SU-DHL-6 (cell line): ENCODE measurements at regions not wholly inside any gene's neighbourhood (a gene's known extent, or its start where the extent isn't known, plus 50 kb on each side); places are given as distances from the start of the nearest gene placed in this dataset.

Source experiments
- H2AFZ ChIP-seq: fragments of 200-600 bp; sonication (generic); 2 replicates; pipeline ENCODE4 v1.6.1; 2014; ENCODE audit warnings: low read depth, mild to moderate bottlenecking, moderate library complexity, mixed read lengths, antibody characterized with exemption, low read length; ENCODE audit not compliant: severe bottlenecking
- H3F3A ChIP-seq: fragments of 200-600 bp; shearing (Covaris generic); 2 replicates; pipeline ENCODE4 v1.6.0; 2016; ENCODE audit warnings: antibody characterized with exemption, mild to moderate bottlenecking; ENCODE audit not compliant: insufficient read depth
- H3K27ac ChIP-seq: fragments of 200-600 bp; sonication (generic); 2 replicates; pipeline ENCODE4 v1.5.1; 2016; ENCODE audit warnings: low read depth, mild to moderate bottlenecking, low read length, moderate library complexity, mixed read lengths
- H3K27me3 ChIP-seq: fragments of 200-600 bp; sonication (generic), shearing (Covaris generic); 2 replicates; pipeline ENCODE4 v1.6.0; 2014; ENCODE audit warnings: mild to moderate bottlenecking, low read length
- H3K36me3 ChIP-seq: fragments of 200-600 bp; sonication (generic); 2 replicates; pipeline ENCODE4 v1.6.1; 2014; ENCODE audit warnings: mild to moderate bottlenecking, low read length, mixed read lengths
- H3K4me2 ChIP-seq: fragments of 300-600, 200-600 bp; shearing (Covaris generic), sonication (generic); 2 replicates; pipeline ENCODE4 v1.6.0; 2014; ENCODE audit warnings: low read length, low read depth, mild to moderate bottlenecking; ENCODE audit not compliant: poor library complexity, severe bottlenecking
- H3K4me3 ChIP-seq: fragments of 200-600 bp; sonication (generic); 2 replicates; pipeline ENCODE4 v1.5.1; 2014; ENCODE audit warnings: antibody characterized with exemption, low read length, mild to moderate bottlenecking, mixed read lengths; ENCODE audit not compliant: insufficient read depth, poor library complexity, severe bottlenecking
- H3K79me2 ChIP-seq: fragments of 200-600 bp; sonication (generic); 2 replicates; pipeline ENCODE4 v1.6.1; 2014; ENCODE audit warnings: mild to moderate bottlenecking, low read length, moderate library complexity; ENCODE audit not compliant: insufficient read depth
- H3K9ac ChIP-seq: fragments of 200-600 bp; sonication (generic); 2 replicates; pipeline ENCODE4 v1.7.0; 2014; ENCODE audit warnings: mild to moderate bottlenecking, low read length
- H3K9me2 ChIP-seq: fragments of 200-600 bp; sonication (generic); replicated peaks from 2 replicates; pipeline ENCODE4 v1.6.1; 2014; ENCODE audit warnings: low read length; ENCODE audit not compliant: insufficient read depth
- H3K9me3 ChIP-seq: fragments of 200-600 bp; sonication (generic); 2 replicates; pipeline ENCODE4 v1.6.1; 2014; ENCODE audit warnings: low read length, mixed read lengths; ENCODE audit not compliant: insufficient read depth
- H4K20me1 ChIP-seq: fragments of 200-600 bp; sonication (generic); 2 replicates; pipeline ENCODE4 v1.6.1; 2014; ENCODE audit warnings: low read depth, mild to moderate bottlenecking, antibody characterized with exemption, low read length, moderate library complexity, mixed read lengths
- EZH2phosphoT487 ChIP-seq: fragments of 200-600 bp; sonication (generic), shearing (Covaris generic); conservative IDR thresholded peaks from 2 replicates; pipeline ENCODE4 v1.6.1; 2018; ENCODE audit warnings: mild to moderate bottlenecking, antibody characterized with exemption, low read length, moderate library complexity, mixed read lengths
- TF ChIP-seq, protein P1 (sequence below): fragments of 200-600 bp; sonication (generic); IDR thresholded peaks from one replicate; pipeline ENCODE4 v1.5.1; 2017; ENCODE audit warnings: antibody characterized with exemption, mild to moderate bottlenecking, low read length, moderate library complexity; ENCODE audit not compliant: insufficient read depth, poor library complexity, severe bottlenecking

DNA sequence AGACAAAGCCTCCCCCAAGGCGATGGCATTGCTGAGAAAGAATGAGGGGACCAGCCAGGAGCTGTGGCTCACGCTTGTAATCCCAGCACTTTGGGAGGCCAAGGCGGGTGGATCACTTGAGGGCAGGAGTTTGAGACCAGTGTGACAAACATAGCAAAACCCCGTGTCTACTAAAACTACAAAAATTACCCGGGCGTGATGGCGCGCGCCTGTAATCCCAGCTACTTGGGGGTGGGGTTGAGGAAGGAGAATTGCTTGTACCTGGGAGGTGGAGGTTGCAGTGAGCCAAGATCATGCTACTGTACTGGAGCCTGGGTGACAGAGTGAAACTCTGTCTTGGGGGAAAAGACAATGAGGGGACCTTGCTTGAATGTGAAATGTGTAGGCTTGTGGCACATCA, 402.4 kb upstream of the C2CD4B start:
- no peaks in the 10 kb centered on the region for H3K9me2 ChIP-seq
- H3K79me2 ChIP-seq: no peaks in the 10 kb centered on the region
- no peaks in the 10 kb centered on the region for H3K27me3 ChIP-seq
- H3K36me3 ChIP-seq: no peaks in the 10 kb centered on the region
- no peak overlapping the region for H3K4me3 ChIP-seq
- H3K9ac ChIP-seq: no peak overlapping the region
- H3K9me3 ChIP-seq: no peaks in the 10 kb centered on the region
- no peaks in the 10 kb centered on the region for H4K20me1 ChIP-seq
- no peak overlapping the region for H2AFZ ChIP-seq
- TF ChIP-seq, protein P1, sequence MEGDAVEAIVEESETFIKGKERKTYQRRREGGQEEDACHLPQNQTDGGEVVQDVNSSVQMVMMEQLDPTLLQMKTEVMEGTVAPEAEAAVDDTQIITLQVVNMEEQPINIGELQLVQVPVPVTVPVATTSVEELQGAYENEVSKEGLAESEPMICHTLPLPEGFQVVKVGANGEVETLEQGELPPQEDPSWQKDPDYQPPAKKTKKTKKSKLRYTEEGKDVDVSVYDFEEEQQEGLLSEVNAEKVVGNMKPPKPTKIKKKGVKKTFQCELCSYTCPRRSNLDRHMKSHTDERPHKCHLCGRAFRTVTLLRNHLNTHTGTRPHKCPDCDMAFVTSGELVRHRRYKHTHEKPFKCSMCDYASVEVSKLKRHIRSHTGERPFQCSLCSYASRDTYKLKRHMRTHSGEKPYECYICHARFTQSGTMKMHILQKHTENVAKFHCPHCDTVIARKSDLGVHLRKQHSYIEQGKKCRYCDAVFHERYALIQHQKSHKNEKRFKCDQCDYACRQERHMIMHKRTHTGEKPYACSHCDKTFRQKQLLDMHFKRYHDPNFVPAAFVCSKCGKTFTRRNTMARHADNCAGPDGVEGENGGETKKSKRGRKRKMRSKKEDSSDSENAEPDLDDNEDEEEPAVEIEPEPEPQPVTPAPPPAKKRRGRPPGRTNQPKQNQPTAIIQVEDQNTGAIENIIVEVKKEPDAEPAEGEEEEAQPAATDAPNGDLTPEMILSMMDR: no peak
- TF ChIP-seq EZH2phosphoT487: no peak
- no peaks in the 10 kb centered on the region for H3F3A ChIP-seq
- no peak overlapping the region for H3K27ac ChIP-seq
- no peak overlapping the region for H3K4me2 ChIP-seq

DNA sequence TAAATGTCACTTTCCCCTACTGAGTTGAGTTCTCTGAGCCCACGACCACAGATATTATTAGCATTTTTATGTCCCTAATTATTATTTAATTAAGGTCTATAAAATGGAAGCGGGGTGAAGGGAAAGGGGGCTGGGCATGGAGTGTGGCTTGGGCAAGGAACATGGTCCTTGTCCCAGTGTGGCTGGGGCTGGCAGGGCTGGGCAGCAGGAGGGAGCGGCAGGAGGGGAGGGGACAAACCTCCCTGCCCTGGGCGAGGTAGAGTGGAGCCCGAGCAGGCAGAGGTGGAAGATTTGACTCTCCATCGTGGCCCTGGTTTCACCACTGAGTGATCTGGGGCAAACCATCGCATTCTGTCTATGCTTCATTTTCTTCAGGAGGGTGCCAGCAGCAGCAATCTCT, 402.9 kb upstream of the C2CD4B start:
- H3K27me3 ChIP-seq: no peaks in the 10 kb centered on the region
- H3K36me3 ChIP-seq: no peaks in the 10 kb centered on the region
- H3K79me2 ChIP-seq: no peaks in the 10 kb centered on the region
- no peak overlapping the region for H3K27ac ChIP-seq
- H3K9me3 ChIP-seq: no peaks in the 10 kb centered on the region
- H3K4me3 ChIP-seq: no peak overlapping the region
- H3K9ac ChIP-seq: no peak overlapping the region
- H3K4me2 ChIP-seq: no peak overlapping the region
- no peak overlapping the region for H2AFZ ChIP-seq
- TF ChIP-seq, protein P1: no peak
- no peak for TF ChIP-seq EZH2phosphoT487
- no peaks in the 10 kb centered on the region for H3K9me2 ChIP-seq
- no peaks in the 10 kb centered on the region for H4K20me1 ChIP-seq
- no peaks in the 10 kb centered on the region for H3F3A ChIP-seq

DNA sequence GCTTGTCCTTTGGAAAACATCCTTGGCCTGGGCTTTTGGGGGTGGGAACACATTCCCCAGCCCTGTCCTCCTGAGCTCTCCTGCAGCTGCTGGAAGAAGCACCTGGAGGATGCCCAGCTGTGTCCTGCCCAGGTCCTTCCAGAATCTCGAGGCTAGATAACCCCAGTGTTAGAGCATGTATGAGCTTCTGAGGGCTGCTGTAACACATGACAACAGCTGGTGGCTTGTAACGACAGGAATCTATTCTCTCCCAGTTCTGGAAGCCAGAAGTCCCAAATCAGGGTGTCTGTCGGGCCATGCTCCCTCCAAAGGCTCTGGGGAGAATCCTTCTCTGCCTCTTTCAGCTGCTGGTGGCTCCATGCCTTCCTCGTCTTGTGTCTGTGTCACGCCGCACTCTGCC, 403.6 kb upstream of the C2CD4B start:
- Histone ChIP-seq H3F3A (no peaks in the 10 kb centered on the region), H4K20me1 (no peaks in the 10 kb centered on the region), H3K9me3 (no peaks in the 10 kb centered on the region), H3K9me2 (no peaks in the 10 kb centered on the region), H2AFZ (no peak overlapping the region), H3K27me3 (no peaks in the 10 kb centered on the region), H3K27ac (no peak overlapping the region), H3K36me3 (no peaks in the 10 kb centered on the region), H3K4me2 (no peak overlapping the region), H3K9ac (no peak overlapping the region), H3K79me2 (no peaks in the 10 kb centered on the region), H3K4me3 (no peak overlapping the region)
- TF ChIP-seq, protein P1: no peak
- no peak for TF ChIP-seq EZH2phosphoT487
